ENCODE measurements at regions not wholly inside any gene's neighbourhood (a gene's known extent, or its start where the extent isn't known, plus 50 kb on each side); places are given as distances from the start of the nearest gene placed in this dataset.

DNA sequence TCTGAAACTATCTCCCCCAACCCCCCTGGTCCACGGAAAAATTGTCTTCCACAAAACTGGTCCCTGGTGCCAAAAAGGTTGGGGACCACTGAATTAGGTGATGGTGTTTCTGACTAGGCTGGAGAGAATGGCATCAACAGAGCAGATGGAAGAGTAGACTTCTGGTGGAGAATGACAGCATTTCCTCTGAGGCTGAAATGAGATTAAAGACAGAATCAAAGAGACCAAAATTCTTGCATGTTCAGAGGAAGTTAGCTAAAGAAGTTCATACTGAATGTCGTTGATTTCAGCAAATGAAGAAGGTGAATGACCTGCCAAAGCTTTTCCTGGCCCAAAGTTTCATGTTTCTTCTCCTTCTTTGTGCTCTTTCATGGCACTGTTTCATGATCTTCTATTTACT is 188.2 kb upstream of the RUNX1 start:
- DNase-seq (ENCODE audit: extremely low read depth, low read depth) = no peak
- TF ChIP-seq, protein P1, sequence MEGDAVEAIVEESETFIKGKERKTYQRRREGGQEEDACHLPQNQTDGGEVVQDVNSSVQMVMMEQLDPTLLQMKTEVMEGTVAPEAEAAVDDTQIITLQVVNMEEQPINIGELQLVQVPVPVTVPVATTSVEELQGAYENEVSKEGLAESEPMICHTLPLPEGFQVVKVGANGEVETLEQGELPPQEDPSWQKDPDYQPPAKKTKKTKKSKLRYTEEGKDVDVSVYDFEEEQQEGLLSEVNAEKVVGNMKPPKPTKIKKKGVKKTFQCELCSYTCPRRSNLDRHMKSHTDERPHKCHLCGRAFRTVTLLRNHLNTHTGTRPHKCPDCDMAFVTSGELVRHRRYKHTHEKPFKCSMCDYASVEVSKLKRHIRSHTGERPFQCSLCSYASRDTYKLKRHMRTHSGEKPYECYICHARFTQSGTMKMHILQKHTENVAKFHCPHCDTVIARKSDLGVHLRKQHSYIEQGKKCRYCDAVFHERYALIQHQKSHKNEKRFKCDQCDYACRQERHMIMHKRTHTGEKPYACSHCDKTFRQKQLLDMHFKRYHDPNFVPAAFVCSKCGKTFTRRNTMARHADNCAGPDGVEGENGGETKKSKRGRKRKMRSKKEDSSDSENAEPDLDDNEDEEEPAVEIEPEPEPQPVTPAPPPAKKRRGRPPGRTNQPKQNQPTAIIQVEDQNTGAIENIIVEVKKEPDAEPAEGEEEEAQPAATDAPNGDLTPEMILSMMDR (IDR thresholded peaks at IDR 0.05; ENCODE audit: low read depth, low read length) = no peak

- TF ChIP-seq, protein P1 (IDR thresholded peaks at IDR 0.05; ENCODE audit: low read depth, low read length) = no peak
- no peak for DNase-seq (ENCODE audit: extremely low read depth, low read depth)
These were observed 187.0 kb upstream of the RUNX1 start for GRCh38 chr21:35236090-35236489.

- TF ChIP-seq, protein P1 (IDR thresholded peaks at IDR 0.05; ENCODE audit: low read depth, low read length) = no peak
- no peak for DNase-seq (ENCODE audit: extremely low read depth, low read depth)
These were observed 185.6 kb upstream of the RUNX1 start for GRCh38 chr21:35234725-35235124.

DNA sequence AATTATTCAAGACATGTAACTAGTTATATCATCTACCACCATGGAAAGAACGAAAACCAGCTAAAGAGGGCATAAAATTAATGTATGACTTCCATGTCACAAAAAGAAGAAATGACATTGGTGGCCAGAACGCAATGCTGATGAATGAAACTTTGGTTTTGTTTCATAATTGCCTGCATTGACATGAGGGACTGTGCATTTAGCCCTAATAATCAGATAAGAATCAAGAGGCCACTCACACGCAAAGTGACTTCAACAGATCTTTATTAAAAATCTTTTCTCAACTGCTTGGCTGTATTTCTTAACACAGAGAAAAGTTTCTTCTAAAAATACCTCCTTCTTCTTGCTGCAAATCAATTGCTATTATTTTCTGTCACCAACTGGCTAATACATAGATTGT is 184.7 kb upstream of the RUNX1 start:
- TF ChIP-seq, protein P1 (IDR thresholded peaks at IDR 0.05; ENCODE audit: low read depth, low read length) = no peak
- DNase-seq (ENCODE audit: extremely low read depth, low read depth) = no peak

GRCh38 chr21:35232545-35233176 is 183.6 kb upstream of the RUNX1 start:
- no peak for DNase-seq (ENCODE audit: extremely low read depth, low read depth)
- TF ChIP-seq, protein P1 (IDR thresholded peaks at IDR 0.05; ENCODE audit: low read depth, low read length) = no peak

DNA sequence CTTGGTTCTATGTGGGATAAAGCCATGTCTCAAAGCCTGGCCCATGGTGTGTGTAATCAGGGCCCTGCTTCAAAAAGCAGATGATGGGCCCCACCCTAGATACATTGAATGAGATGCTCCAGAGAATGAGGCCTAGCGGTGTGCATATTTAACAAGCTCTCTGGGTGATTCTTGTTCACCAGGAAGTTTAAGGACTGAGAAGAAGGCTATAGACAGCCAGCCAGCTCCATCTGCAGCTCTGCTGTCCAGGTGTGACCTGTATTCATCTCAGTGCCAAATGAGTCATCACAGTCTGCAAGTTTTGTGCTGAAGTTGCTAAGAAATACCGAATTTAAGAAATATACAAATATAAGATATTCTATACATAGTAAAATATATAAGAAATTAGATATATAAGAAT is 182.0 kb upstream of the RUNX1 start:
- no peak for DNase-seq (ENCODE audit: extremely low read depth, low read depth)

GRCh38 chr21:35229290-35229689 is 180.2 kb upstream of the RUNX1 start:
- TF ChIP-seq, protein P1 (IDR thresholded peaks at IDR 0.05; ENCODE audit: low read depth, low read length) = no peak
- DNase-seq (ENCODE audit: extremely low read depth, low read depth) = no peak

More for the DNA sequence above, 182.0 kb upstream of the RUNX1 start:
- TF ChIP-seq, protein P1 (IDR thresholded peaks at IDR 0.05; ENCODE audit: low read depth, low read length) = no peak

All from AG09319 (cell line).